Thymus (tissue), 11 donors: ENCODE measurements at regions not wholly inside any gene's neighbourhood (a gene's known extent, or its start where the extent isn't known, plus 50 kb on each side); places are given as distances from the start of the nearest gene placed in this dataset.

ENCODE experiments used
- DNase-seq, 9 donors: peaks; one replicate each; pipeline ENCODE4 v3.0.0-alpha.2; 2013; ENCODE audit warnings: low spot score in 9 of 9, low read depth in 6 of 9, missing footprints in 1 of 9
- H3K27ac ChIP-seq, 2 donors: one replicate each; pipeline ENCODE4 v1.5.1; 2013; ENCODE audit warnings: control low read depth in 1 of 2, low read depth in 1 of 2, low read length in 1 of 2, mild to moderate bottlenecking in 1 of 2, moderate library complexity in 1 of 2
- H3K27me3 ChIP-seq, 2 donors: one replicate each; pipeline ENCODE4 v1.5.1; 2013; ENCODE audit warnings: low read length in 1 of 2; ENCODE audit not compliant: control insufficient read depth in 2 of 2, insufficient read depth in 1 of 2
- H3K36me3 ChIP-seq, 2 donors: one replicate each; pipeline ENCODE4 v1.5.1; 2013; ENCODE audit warnings: low read length in 1 of 2, mild to moderate bottlenecking in 1 of 2, moderate library complexity in 1 of 2; ENCODE audit not compliant: control insufficient read depth in 2 of 2, insufficient read depth in 2 of 2
- H3K4me1 ChIP-seq, 2 donors: one replicate each; pipeline ENCODE4 v1.5.1; 2013; ENCODE audit warnings: low read length in 2 of 2; ENCODE audit not compliant: control insufficient read depth in 2 of 2, insufficient read depth in 2 of 2
- H3K4me3 ChIP-seq, 2 donors: one replicate each; pipeline ENCODE4 v1.5.1; 2013; ENCODE audit warnings: low read length in 2 of 2, control low read depth in 1 of 2, mild to moderate bottlenecking in 1 of 2
- H3K9me3 ChIP-seq, 2 donors: one replicate each; pipeline ENCODE4 v1.5.1; 2013; ENCODE audit warnings: low read length in 1 of 2, mild to moderate bottlenecking in 1 of 2; ENCODE audit not compliant: control insufficient read depth in 2 of 2, insufficient read depth in 1 of 2
- WGBS: extraction: QIAGEN DNeasy Blood & Tissue Kit; methylation state at CpG from one replicate; pipeline ENCODE4 v1.1.7; 2013; 5-methylcytosine and 5-hydroxymethylcytosine counted together
- donor health status: healthy.

- no peak overlapping the region for H3K27ac ChIP-seq
- DNase-seq: no peak
- no peaks in the 10 kb centered on the region for H3K4me1 ChIP-seq
- no peak overlapping the region for H3K4me3 ChIP-seq
- H3K27me3 ChIP-seq: no peaks in the 10 kb centered on the region
- H3K36me3 ChIP-seq: no peaks in the 10 kb centered on the region
- H3K9me3 ChIP-seq: peaks cover 0 to 2% of the 10 kb centered on the region in 2 donors
- 95% methylated on average over 4 of the region's 4 CpGs for WGBS
These were observed 134.7 kb downstream of the LYPLAL1 start for GRCh38 chr1:219308367-219308766.

GRCh38 chr1:219304227-219305226 lies 130.8 kb downstream of the LYPLAL1 start:
- Histone ChIP-seq H3K36me3 (no peaks in the 10 kb centered on the region), H3K27me3 (no peaks in the 10 kb centered on the region), H3K27ac (no peak overlapping the region), H3K9me3 (peaks cover 0 to 2% of the 10 kb centered on the region in 2 donors), H3K4me1 (no peaks in the 10 kb centered on the region), H3K4me3 (no peak overlapping the region)
- DNase-seq: no peak
- 81% methylated on average over 9 of the region's 9 CpGs for WGBS

DNA sequence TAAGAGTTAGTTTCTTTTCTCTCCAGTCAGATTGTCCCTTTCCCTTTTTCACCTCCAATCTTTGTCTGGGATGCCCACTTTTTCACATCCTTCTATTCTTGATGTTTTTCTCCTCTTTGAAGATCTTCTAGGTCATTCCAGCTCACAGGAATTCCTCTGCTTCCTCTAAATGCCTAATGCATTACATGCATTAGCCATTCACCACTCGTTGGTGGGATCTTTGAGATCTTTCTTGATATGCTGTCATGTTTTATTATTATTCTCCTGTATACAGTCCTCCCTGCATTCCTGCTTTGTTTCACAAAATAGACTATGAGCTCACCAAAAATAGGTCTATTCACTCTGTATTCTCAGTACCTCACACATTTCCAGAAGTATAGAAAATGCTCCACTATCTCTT lies 129.0 kb downstream of the LYPLAL1 start:
- WGBS: 78% methylated on average over 1 of the region's 1 CpG
- Histone ChIP-seq H3K9me3 (no peaks in the 10 kb centered on the region), H3K4me3 (no peak overlapping the region), H3K36me3 (no peaks in the 10 kb centered on the region), H3K27me3 (no peaks in the 10 kb centered on the region), H3K4me1 (no peaks in the 10 kb centered on the region), H3K27ac (no peak overlapping the region)
- no peak for DNase-seq

DNA sequence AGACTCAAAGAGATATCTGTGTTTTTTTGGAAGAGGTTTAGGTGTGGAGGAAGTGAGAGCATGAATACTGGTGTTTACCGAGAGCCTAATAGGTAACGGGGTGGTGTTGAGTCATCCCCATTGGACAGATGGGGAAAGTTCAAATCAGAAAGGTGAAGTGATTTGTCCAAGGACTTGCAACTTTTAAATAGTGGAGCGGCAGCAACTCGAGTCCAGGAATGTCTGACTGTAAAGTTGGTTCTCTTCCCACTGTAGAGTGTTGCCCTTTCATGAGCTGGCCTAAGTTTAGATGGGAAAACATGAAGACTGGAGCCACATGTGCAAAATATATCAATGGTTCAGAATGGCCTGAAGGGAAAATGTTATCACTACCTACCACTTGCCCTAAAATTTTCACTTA lies 125.7 kb downstream of the LYPLAL1 start:
- Histone ChIP-seq H3K27me3 (no peaks in the 10 kb centered on the region), H3K27ac (no peak overlapping the region), H3K4me1 (no peaks in the 10 kb centered on the region), H3K9me3 (no peaks in the 10 kb centered on the region), H3K36me3 (no peaks in the 10 kb centered on the region), H3K4me3 (no peak overlapping the region)
- no peak for DNase-seq
- WGBS: 96% methylated on average over 4 of the region's 4 CpGs

- Histone ChIP-seq H3K27me3 (no peaks in the 10 kb centered on the region), H3K4me1 (no peaks in the 10 kb centered on the region), H3K27ac (no peak overlapping the region), H3K36me3 (no peaks in the 10 kb centered on the region), H3K9me3 (no peaks in the 10 kb centered on the region), H3K4me3 (no peak overlapping the region)
- no peak for DNase-seq
- 87% methylated on average over 4 of the region's 4 CpGs for WGBS
These were observed 125.0 kb downstream of the LYPLAL1 start for GRCh38 chr1:219298571-219299148.

DNA sequence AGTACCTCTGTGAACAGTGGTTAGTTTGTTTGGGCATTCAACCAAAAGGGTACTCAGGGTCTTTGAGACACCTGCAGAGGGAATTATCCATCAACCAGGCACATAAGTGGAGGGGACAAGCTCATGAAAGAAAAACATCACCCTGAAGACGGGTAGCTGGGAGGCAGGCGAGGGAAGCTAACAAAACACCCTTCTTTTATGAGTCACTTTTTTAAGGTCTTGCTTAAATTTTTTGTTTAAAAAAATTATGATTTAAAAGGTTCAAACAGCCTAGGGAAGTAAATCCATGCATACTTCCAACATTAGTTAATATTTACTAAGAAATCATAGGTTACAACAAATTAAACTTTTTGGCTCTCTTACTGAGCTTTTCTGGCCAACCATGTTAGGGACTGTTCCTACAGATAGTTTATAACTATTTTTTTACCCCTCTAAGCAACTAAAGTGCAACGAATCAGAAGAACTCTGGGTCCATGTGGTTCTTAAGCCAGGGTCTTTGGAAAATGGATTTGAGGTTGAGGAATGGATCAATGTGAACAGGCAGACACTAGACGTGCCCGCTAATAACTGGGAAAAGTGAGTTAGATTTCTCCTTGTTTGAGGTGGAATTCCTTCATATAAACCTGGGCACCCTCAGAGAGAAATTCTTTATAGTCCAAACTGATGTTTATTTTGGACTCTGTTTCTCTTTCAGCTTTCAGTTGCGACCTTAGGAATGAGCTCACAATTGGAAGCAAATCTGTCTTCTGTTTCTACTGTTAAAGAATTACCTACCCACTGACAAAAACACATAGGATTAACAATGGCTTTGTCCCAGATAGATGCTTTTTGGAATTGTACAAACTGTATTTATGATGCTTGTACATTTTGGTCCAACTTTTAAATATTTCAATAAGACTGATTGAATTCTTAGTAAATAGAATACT lies 123.0 kb downstream of the LYPLAL1 start:
- no peak for DNase-seq
- no peaks in the 10 kb centered on the region for H3K27me3 ChIP-seq
- WGBS: 92% methylated on average over 6 of the region's 6 CpGs
- no peak overlapping the region for H3K27ac ChIP-seq
- no peak overlapping the region for H3K4me3 ChIP-seq
- H3K9me3 ChIP-seq: no peaks in the 10 kb centered on the region
- H3K36me3 ChIP-seq: no peaks in the 10 kb centered on the region
- no peaks in the 10 kb centered on the region for H3K4me1 ChIP-seq

- Histone ChIP-seq H3K27me3 (no peaks in the 10 kb centered on the region), H3K36me3 (no peaks in the 10 kb centered on the region), H3K4me1 (no peaks in the 10 kb centered on the region), H3K9me3 (no peaks in the 10 kb centered on the region), H3K27ac (no peak overlapping the region), H3K4me3 (no peak overlapping the region)
- DNase-seq: no peak
These were observed 120.6 kb downstream of the LYPLAL1 start for GRCh38 chr1:219294251-219294650.

DNA sequence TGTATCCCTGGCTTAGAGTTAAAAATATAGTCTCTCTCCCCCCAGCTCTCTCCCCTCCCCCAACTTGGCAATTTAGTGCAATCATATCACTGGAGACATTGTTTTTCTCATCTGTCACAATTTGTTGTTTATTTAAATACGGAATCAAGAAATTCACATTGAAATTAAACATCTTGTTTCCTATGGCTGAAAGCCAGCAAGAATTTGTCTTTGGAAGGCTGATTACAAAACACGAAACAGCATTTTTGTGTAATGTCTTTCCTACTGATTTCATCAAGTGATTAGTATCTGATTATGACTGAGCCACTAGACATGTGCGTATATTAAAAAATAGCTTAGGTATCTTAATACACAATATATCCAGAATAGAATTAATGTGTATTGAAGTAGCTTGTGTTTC lies 119.7 kb downstream of the LYPLAL1 start:
- Histone ChIP-seq H3K27me3 (no peaks in the 10 kb centered on the region), H3K27ac (no peak overlapping the region), H3K9me3 (no peaks in the 10 kb centered on the region), H3K4me3 (no peak overlapping the region), H3K4me1 (no peaks in the 10 kb centered on the region), H3K36me3 (no peaks in the 10 kb centered on the region)
- WGBS: 94% methylated on average over 3 of the region's 3 CpGs
- DNase-seq: no peak

DNA sequence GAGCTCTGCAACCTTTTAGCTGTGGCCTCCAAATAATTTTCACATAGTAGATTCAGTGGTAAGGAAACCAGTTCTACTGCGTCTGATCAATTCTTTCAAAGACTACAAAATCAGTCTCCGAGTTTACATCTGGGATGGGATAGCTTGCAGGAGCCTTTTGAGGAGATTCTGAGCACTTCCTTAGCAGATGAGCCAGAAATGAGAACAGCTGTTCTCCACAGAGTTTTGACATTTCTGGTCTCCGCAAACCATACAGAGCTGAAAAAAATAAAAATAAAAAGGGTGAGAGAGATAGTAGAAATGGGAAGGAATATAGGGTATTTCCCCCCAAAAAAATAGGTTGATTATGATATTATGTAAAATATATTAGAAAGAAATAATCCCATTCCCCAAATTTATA lies 119.3 kb downstream of the LYPLAL1 start:
- Histone ChIP-seq H3K4me3 (no peak overlapping the region), H3K36me3 (no peaks in the 10 kb centered on the region), H3K27ac (no peak overlapping the region), H3K9me3 (no peaks in the 10 kb centered on the region), H3K27me3 (no peaks in the 10 kb centered on the region), H3K4me1 (no peaks in the 10 kb centered on the region)
- 96% methylated on average over 3 of the region's 3 CpGs for WGBS
- DNase-seq: no peak
